ENCODE measurements at regions not wholly inside any gene's neighbourhood (a gene's known extent, or its start where the extent isn't known, plus 50 kb on each side); places are given as distances from the start of the nearest gene placed in this dataset.
"Not testable (repeated sequence)": the region's sequence is repeated elsewhere in the genome, so short reads cannot be mapped to it uniquely, and the experiment has no call there.

DNA sequence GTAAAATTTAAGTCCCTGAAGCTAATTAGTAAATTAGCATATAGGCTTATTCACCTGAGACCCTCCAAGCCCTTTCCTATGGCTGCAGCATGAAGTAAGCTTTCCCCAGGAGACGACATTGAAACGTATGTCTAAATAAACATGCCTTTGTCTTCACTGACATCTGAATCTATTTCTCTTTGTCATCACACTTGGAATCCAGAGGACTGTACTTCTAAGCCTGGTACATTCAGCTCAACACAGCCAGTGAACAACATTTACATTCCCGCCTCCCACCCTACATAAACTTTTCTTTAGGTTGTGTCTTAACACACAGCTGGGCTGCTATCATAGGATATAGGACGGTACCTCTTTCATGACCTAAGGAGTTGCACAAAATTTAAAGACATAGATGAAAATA, 414.4 kb downstream of the SFMBT2 start:
- ATAC-seq (ENCODE audit: poor library complexity) (no peak), DNase-seq (no peak)
- intact Hi-C loops (cut with DNase I) = no loop called here

GRCh38 chr10:6995831-6996230, 415.0 kb downstream of the SFMBT2 start:
- intact Hi-C loops (cut with DNase I) = no loop called here
- no peak for DNase-seq
- ATAC-seq (ENCODE audit: poor library complexity) = no peak

- no peak for ATAC-seq (ENCODE audit: poor library complexity)
- intact Hi-C loops (cut with DNase I) = no loop called here
- no peak for DNase-seq
Measured at GRCh38 chr10:6995341-6995740, 415.3 kb upstream of the PRKCQ start.

GRCh38 chr10:6990891-6991290, 410.8 kb upstream of the PRKCQ start:
- no peak for DNase-seq
- intact Hi-C loops (cut with DNase I) = no loop called here

DNA sequence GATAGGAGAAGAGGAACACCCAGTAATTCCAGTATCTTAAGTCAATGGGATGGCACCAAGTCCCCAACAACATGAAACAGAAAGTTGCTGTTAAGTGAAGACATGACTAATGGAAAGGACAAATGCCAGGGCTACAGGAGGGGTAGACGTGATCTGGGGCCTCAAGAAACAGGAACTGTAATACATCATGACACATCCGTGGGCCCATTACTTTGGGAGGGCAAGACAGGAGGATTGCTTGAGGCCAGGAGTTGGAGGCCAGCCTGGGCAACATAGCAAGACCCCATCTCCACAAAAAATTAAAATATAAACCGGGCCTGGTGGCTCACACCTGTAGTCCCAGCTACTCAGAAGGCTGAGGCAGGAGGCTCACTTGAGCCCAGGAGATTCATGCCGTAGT, 408.6 kb upstream of the PRKCQ start:
- intact Hi-C loops (cut with DNase I) = no loop called here
- DNase-seq = no peak
- ATAC-seq (ENCODE audit: poor library complexity) = no peak

More at GRCh38 chr10:6990891-6991290, 410.8 kb upstream of the PRKCQ start:
- ATAC-seq (ENCODE audit: poor library complexity) = no peak

GRCh38 chr10:6987536-6987945, 407.5 kb upstream of the PRKCQ start:
- intact Hi-C loops (cut with DNase I) = no loop called here
- ATAC-seq (ENCODE audit: poor library complexity) (no peak), DNase-seq (no peak)

- ATAC-seq (ENCODE audit: poor library complexity) (no peak), DNase-seq (no peak)
- intact Hi-C loops (cut with DNase I) = no loop called here
Measured at GRCh38 chr10:6986927-6987326, 406.9 kb upstream of the PRKCQ start.

DNA sequence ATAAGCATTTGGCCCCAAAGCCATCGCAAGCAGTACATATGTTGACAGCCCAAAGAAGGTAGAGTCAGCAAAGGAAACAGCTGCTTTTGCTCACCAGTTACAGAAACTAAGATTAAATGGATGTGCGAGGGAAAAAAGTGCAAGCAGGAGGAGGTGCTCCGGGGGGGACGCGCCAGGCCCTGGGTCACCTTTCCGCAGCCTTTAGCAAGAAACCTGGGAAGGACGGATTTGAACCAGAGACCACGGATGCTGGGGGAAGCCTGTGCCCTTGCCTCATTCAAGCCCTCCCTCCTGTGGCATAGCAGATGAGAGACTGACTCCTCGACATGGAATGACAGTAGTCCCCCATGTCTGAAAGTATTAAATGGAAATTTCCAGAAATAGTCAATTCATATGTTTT, 405.6 kb upstream of the PRKCQ start:
- ATAC-seq (ENCODE audit: poor library complexity) (no peak), DNase-seq (no peak)
- intact Hi-C loops (cut with DNase I) = no loop called here

GRCh38 chr10:6984971-6985370, 404.9 kb upstream of the PRKCQ start:
- ATAC-seq (ENCODE audit: poor library complexity) (no peak), DNase-seq (no peak)
- intact Hi-C loops (cut with DNase I) = no loop called here

- intact Hi-C loops (cut with DNase I); DNase-seq; ATAC-seq (ENCODE audit: poor library complexity): not testable (repeated sequence)
Measured at GRCh38 chr10:6984016-6984415, 403.9 kb upstream of the PRKCQ start.

DNA sequence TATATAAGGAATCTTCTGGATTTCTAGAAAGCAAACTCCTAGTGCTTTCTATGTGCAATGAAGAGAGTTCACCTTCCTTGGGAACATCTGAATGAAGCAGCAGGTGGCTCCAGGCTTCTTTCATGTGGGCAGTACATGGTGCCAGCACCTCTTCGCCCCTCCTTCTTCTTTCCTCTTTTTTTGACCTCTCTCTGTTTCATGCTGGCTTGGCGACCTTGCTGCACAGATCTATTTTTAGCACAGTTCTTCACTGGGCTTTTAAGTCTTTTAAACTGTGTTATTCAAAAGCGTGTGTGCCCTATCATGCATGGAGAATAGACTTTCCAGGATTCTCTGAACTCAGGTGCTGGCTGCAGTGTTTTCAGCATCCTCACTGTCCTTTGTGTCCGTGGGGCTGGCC, 400.3 kb upstream of the PRKCQ start:
- ATAC-seq (ENCODE audit: poor library complexity) = no peak
- intact Hi-C loops (cut with DNase I) = no loop called here
- no peak for DNase-seq

- intact Hi-C loops (cut with DNase I) = no loop called here
- DNase-seq = no peak
- ATAC-seq (ENCODE audit: poor library complexity) = no peak
Measured at GRCh38 chr10:6979371-6979770, 399.3 kb upstream of the PRKCQ start.

DNA sequence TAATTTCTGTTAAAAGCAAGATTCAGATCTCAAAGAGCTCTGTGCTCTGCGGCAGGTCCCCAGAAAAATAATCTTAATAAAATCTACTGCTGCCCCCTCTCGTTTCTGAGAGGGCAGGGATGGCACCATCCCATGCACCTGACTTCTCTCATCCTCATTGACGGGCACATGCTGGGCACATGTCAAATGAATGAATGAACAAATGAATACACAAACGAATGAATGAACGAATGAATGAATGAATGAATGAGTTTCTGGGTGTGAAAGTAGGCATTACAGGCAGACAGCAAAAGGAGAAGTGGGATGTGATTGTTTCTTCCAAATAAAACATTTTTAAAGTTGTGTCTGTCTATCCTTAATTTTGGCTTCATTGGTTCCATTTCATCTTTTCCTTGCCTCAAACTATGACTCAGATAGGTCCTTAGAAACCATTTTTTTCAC, 398.1 kb upstream of the PRKCQ start:
- ATAC-seq (ENCODE audit: poor library complexity) (no peak), DNase-seq (no peak)
- intact Hi-C loops (cut with DNase I) = no loop called here

DNA sequence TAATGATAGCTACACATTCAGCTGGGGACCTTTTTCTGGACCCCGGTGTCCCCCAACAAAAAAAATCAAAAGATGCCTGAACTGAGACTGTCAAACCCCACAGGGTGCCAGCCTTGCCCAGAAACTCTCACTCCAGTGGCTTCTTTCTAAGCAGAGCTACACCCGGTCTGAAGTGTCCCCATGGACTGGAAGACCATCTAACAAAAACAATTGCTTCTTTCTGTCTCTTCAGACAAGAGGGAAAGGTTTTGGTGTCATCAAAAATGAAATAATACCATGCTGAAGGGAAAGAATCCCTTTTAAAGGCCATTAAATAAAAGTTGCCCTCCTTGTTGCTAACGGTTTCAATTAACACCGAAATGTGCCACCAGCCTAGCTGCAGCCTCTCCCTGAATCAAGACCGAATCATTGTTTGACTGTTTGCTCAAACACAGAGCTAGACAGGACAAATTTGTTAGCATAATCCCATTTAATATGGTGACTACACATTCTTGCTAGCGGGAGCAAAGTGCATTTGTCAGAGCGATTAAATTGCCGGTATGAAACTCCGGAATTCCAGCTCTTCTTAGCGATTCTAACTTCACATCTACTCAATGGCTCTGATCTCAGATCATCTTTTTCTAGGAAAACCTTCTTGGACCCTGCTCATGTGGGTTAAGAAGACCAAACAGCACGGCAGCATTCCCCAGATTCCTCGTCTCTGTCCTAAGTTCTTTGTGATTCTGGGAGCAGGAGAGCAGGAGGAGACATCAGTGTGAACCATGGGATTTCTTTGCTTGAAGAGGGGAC, 397.5 kb upstream of the PRKCQ start:
- DNase-seq (no peak), ATAC-seq (ENCODE audit: poor library complexity) (no peak)
- intact Hi-C loops (cut with DNase I) = no loop called here

DNA sequence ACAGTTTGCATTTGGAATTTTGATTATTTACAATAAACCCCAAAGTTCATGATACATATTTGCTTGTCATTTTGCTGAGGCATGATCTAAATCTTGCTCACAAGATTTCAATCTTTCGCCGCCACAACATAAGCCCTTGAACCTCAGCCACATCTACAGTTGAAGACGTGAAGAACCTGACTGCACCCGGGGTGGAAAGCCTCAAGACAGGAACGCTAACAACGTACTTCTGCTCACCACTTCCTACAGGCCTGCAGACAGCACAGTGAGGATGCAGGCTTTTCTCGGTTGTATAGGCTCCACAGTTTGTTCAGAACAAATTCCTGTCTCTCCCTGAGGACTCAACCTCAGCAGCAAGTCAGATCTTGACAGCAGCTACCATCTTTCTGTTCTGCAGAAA, 393.8 kb upstream of the PRKCQ start:
- ATAC-seq (ENCODE audit: poor library complexity) (no peak), DNase-seq (no peak)
- intact Hi-C loops (cut with DNase I) = no loop called here

- intact Hi-C loops (cut with DNase I) = no loop called here
- DNase-seq (no peak), ATAC-seq (ENCODE audit: poor library complexity) (no peak)
Measured at GRCh38 chr10:6972226-6972625, 392.1 kb upstream of the PRKCQ start.

GRCh38 chr10:6969659-6970058, 389.6 kb upstream of the PRKCQ start:
- DNase-seq (no peak), ATAC-seq (ENCODE audit: poor library complexity) (no peak)
- intact Hi-C loops (cut with DNase I) = no loop called here

- no peak for ATAC-seq (ENCODE audit: poor library complexity)
- intact Hi-C loops (cut with DNase I) = no loop called here
- no peak for DNase-seq
Measured at GRCh38 chr10:6964543-6964942, 384.5 kb upstream of the PRKCQ start.

DNA sequence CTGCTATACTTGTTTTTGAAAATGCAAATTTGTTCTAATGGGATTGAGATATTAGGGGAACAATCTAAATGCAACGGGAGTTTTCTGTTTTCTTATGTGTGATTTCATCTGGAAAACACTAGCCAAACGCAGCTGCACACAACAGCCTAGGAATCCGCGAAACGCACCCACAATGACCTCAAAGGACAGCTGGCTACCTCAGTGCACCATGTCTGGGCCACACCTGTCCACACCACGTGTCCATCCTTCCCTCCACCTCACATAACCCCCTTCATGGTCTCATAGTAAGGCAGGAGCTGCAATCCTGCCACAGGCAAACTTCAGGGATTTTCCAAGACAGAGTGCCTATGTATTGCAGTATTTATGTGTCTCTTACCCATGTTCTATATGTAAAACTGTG, 382.5 kb upstream of the PRKCQ start:
- ATAC-seq (ENCODE audit: poor library complexity) = no peak
- DNase-seq = no peak
- intact Hi-C loops (cut with DNase I) = no loop called here

DNA sequence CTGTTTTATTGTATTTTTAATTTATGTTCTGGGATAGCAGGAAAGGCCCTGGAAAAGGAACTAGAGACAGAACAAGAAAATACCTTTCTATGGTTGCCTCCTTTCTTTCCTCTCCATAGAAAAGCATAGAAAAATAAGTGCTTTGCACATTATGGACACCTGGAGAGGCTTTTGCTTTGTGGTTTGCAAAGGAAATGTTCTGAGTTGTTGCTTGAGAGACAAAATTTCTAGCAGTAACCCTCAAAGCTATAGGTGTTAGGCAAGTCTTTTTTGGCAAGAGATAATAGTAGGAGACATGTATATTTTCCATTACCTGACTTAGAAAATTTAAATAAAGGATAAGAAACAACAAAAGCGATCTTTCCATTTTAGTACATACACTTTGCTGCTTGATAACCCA, 378.6 kb upstream of the PRKCQ start:
- DNase-seq = no peak
- ATAC-seq (ENCODE audit: poor library complexity) = no peak
- intact Hi-C loops (cut with DNase I) = no loop called here

- intact Hi-C loops (cut with DNase I) = no loop called here
- DNase-seq (no peak), ATAC-seq (ENCODE audit: poor library complexity) (no peak)
Measured at GRCh38 chr10:6958254-6958653, 378.2 kb upstream of the PRKCQ start.

Measured in Right ventricle myocardium superior (tissue), 1 donor.